ENCODE measurements at regions not wholly inside any gene's neighbourhood (a gene's known extent, or its start where the extent isn't known, plus 50 kb on each side); places are given as distances from the start of the nearest gene placed in this dataset.
"Not testable (repeated sequence)": the region's sequence is repeated elsewhere in the genome, so short reads cannot be mapped to it uniquely, and the experiment has no call there.

GRCh38 chr22:22792205-22792786 lies 95.3 kb upstream of the IGLL5 start:
- not testable (repeated sequence) for TF ChIP-seq EZH2 (IDR thresholded peaks at IDR 0.05; ENCODE audit: borderline replicate concordance, insufficient read depth, low read length, poor library complexity, severe bottlenecking); CTCF (IDR thresholded peaks at IDR 0.05; ENCODE audit: poor library complexity, severe bottlenecking); EP300 (conservative IDR thresholded peaks at IDR 0.05; ENCODE audit: poor library complexity, severe bottlenecking); RAD21 (conservative IDR thresholded peaks at IDR 0.05); SMC3 (conservative IDR thresholded peaks at IDR 0.05; ENCODE audit: poor library complexity); REST (IDR thresholded peaks at IDR 0.05; ENCODE audit: borderline replicate concordance); TAF1 (IDR thresholded peaks at IDR 0.05; ENCODE audit: low read depth); POLR2AphosphoS5 (IDR thresholded peaks at IDR 0.05); MXI1 (conservative IDR thresholded peaks at IDR 0.05; ENCODE audit: poor library complexity, severe bottlenecking)

Measured in neural cell (in vitro differentiated cells).